DOHH2 (cell line): ENCODE measurements at regions not wholly inside any gene's neighbourhood (a gene's known extent, or its start where the extent isn't known, plus 50 kb on each side); places are given as distances from the start of the nearest gene placed in this dataset.

ENCODE experiments used
- EZH2phosphoT487 ChIP-seq: fragments of 200-600 bp; sonication (generic); IDR thresholded peaks from 2 replicates; pipeline ENCODE4 v1.6.1; 2017; ENCODE audit warnings: borderline replicate concordance, mild to moderate bottlenecking, antibody characterized with exemption, low read length, moderate library complexity, mixed read lengths
- TF ChIP-seq, protein P1 (sequence below): fragments of 200-600 bp; sonication (generic); IDR thresholded peaks from one replicate; pipeline ENCODE4 v1.5.1; 2014; ENCODE audit warnings: antibody characterized with exemption, mild to moderate bottlenecking, low read depth, low read length; ENCODE audit not compliant: poor library complexity, severe bottlenecking

DNA sequence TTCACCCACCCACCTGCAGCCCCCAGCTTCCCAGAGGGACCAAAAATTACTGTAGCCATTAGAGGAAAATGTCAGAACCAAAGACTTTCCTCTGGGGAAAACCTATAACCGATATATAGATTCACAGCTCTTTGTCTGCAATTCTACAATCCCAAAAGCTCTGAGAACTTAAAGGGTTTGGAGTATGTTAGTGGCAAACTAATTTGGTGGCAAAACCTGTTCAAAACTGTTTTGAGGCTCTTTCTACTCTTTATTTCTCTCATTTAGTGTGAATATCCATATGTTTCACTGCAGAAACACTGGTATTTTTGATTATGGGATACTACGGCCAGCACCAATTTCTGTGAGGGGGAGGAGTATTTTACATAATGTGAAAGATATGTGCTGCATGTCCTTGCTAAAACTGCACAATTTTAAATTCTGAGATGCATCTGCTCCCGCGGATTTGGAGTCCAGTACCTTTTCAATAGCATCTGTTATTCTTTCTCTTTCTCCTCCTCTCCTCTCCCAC lies 87.5 kb upstream of the MTNR1B start:
- TF ChIP-seq, protein P1, sequence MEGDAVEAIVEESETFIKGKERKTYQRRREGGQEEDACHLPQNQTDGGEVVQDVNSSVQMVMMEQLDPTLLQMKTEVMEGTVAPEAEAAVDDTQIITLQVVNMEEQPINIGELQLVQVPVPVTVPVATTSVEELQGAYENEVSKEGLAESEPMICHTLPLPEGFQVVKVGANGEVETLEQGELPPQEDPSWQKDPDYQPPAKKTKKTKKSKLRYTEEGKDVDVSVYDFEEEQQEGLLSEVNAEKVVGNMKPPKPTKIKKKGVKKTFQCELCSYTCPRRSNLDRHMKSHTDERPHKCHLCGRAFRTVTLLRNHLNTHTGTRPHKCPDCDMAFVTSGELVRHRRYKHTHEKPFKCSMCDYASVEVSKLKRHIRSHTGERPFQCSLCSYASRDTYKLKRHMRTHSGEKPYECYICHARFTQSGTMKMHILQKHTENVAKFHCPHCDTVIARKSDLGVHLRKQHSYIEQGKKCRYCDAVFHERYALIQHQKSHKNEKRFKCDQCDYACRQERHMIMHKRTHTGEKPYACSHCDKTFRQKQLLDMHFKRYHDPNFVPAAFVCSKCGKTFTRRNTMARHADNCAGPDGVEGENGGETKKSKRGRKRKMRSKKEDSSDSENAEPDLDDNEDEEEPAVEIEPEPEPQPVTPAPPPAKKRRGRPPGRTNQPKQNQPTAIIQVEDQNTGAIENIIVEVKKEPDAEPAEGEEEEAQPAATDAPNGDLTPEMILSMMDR, result no peak
- no peak for TF ChIP-seq EZH2phosphoT487
